A673 (cell line): ENCODE measurements at regions not wholly inside any gene's neighbourhood (a gene's known extent, or its start where the extent isn't known, plus 50 kb on each side); places are given as distances from the start of the nearest gene placed in this dataset.

Experiments
- BruUV-seq: library from RNA; stranded (reverse); fragments of 400-500 nt; replicated peaks from 2 replicates; lab custom pipeline; 2021; lab: Mats Ljungman, UMichigan
- CTCF ChIA-PET: fragments of 300-600 bp; sonication (Branson Sonifier 250); formaldehyde crosslinking; loops from one replicate; lab custom pipeline; 2022; ENCODE audit warnings: antibody characterized with exemption; lab: Charles Lee
- POLR2A ChIA-PET: fragments of 300-600 bp; sonication (Branson Sonifier 250); formaldehyde crosslinking; loops from one replicate; lab custom pipeline; 2022; ENCODE audit warnings: antibody characterized with exemption; ENCODE audit not compliant: low non-redundant PET; lab: Charles Lee
- DNase-seq: peaks from one replicate; pipeline ENCODE4 v3.0.0-alpha.2; 2015; ENCODE audit warnings: low spot score
- H3K27ac ChIP-seq: fragments of 200-600 bp; sonication (generic); 2 replicates; pipeline ENCODE4 v1.5.1; 2016; ENCODE audit warnings: mixed run types, low read depth, mild to moderate bottlenecking, mixed read lengths, antibody characterized with exemption, low read length; ENCODE audit not compliant: poor library complexity, severe bottlenecking
- H3K27me3 ChIP-seq: fragments of 200-600 bp; sonication (generic); replicated peaks from 2 replicates; pipeline ENCODE4 v1.6.1; 2017; ENCODE audit warnings: mixed run types, low read depth, mild to moderate bottlenecking, mixed read lengths, antibody characterized with exemption, low read length; ENCODE audit not compliant: insufficient read depth, poor library complexity
- H3K36me3 ChIP-seq: fragments of 200-600 bp; sonication (generic); 2 replicates; pipeline ENCODE4 v1.6.1; 2016; ENCODE audit warnings: mixed run types, mild to moderate bottlenecking, mixed read lengths, antibody characterized with exemption, low read length; ENCODE audit not compliant: insufficient read depth, poor library complexity, severe bottlenecking
- H3K4me1 ChIP-seq: fragments of 200-600 bp; sonication (generic); 2 replicates; pipeline ENCODE4 v1.6.1; 2017; ENCODE audit warnings: mixed run types, mild to moderate bottlenecking, mixed read lengths, antibody characterized with exemption, low read length; ENCODE audit not compliant: insufficient read depth, poor library complexity, severe bottlenecking
- H3K4me3 ChIP-seq: fragments of 200-600 bp; sonication (generic); 2 replicates; pipeline ENCODE4 v1.5.1; 2016; ENCODE audit warnings: low read depth, mixed run types, mild to moderate bottlenecking, mixed read lengths, low read length; ENCODE audit not compliant: poor library complexity, severe bottlenecking
- H3K9me3 ChIP-seq: fragments of 200-600 bp; sonication (generic); 2 replicates; pipeline ENCODE4 v1.6.1; 2016; ENCODE audit warnings: mixed run types, low read depth, mild to moderate bottlenecking, mixed read lengths, antibody characterized with exemption, low read length; ENCODE audit not compliant: poor library complexity, severe bottlenecking
- CTCF ChIP-seq: fragments of 300-800, 200-600 bp; sonication (generic); conservative IDR thresholded peaks from 2 replicates; pipeline ENCODE4 v1.5.1; 2017; ENCODE audit warnings: low read depth, mild to moderate bottlenecking, antibody characterized with exemption, low read length, moderate library complexity, mixed read lengths
- EZH2 ChIP-seq: fragments of 200-600 bp; sonication (generic); IDR thresholded peaks from 2 replicates; pipeline ENCODE4 v1.6.1; 2017; ENCODE audit warnings: borderline replicate concordance, low read depth, mild to moderate bottlenecking, mixed read lengths, antibody characterized with exemption, low read length; ENCODE audit not compliant: poor library complexity, severe bottlenecking
- intact Hi-C: fragments of 100-400 bp; cut with micrococcal nuclease; formaldehyde crosslinking; loops from one replicate; pipeline ENCODE4 v1.10.0; 2022; ENCODE audit not compliant: unreplicated experiment

GRCh38 chr10:2230478-2230877 is 493.2 kb upstream of the ADARB2 start:
- intact Hi-C loops: no loop called here
- no TSS peak for BruUV-seq
- CTCF ChIA-PET: no interaction called here

GRCh38 chr10:2228320-2228901 is 491.1 kb upstream of the ADARB2 start:
- H3K36me3 ChIP-seq: no peaks in the 10 kb centered on the region
- POLR2A ChIA-PET: interaction anchor here (0.7 kb wide), 1 partner anchor 22 kb away, joined by 36 read pairs; no protein-coding TSS in a partner anchor
- H3K9me3 ChIP-seq: no peaks in the 10 kb centered on the region
- no peaks in the 10 kb centered on the region for H3K4me1 ChIP-seq
- intact Hi-C loops: no loop called here
- TF ChIP-seq EZH2 (no peak), CTCF (no peak)
- H3K4me3 ChIP-seq: no peak overlapping the region
- DNase-seq: no peak
- BruUV-seq: no TSS peak
- H3K27ac ChIP-seq: no peak overlapping the region
- CTCF ChIA-PET: no interaction called here
- H3K27me3 ChIP-seq: peaks cover 39% of the 10 kb centered on the region

More at GRCh38 chr10:2230478-2230877, 493.2 kb upstream of the ADARB2 start:
- H3K4me3 ChIP-seq: no peak overlapping the region
- H3K4me1 ChIP-seq: no peaks in the 10 kb centered on the region
- POLR2A ChIA-PET: no interaction called here
- H3K27me3 ChIP-seq: peaks cover 27% of the 10 kb centered on the region
- no peak for DNase-seq
- H3K36me3 ChIP-seq: no peaks in the 10 kb centered on the region
- H3K9me3 ChIP-seq: no peaks in the 10 kb centered on the region
- TF ChIP-seq CTCF (no peak), EZH2 (no peak)
- no peak overlapping the region for H3K27ac ChIP-seq

GRCh38 chr10:2225609-2226008 is 488.3 kb upstream of the ADARB2 start:
- H3K4me3 ChIP-seq: no peak overlapping the region
- no peak for TF ChIP-seq EZH2
- TF ChIP-seq CTCF: no peak
- H3K27me3 ChIP-seq: peaks cover 67% of the 10 kb centered on the region
- H3K4me1 ChIP-seq: no peaks in the 10 kb centered on the region
- peak; percentile 11 for DNase-seq
- POLR2A ChIA-PET: no interaction called here
- no TSS peak for BruUV-seq
- CTCF ChIA-PET: no interaction called here
- no peaks in the 10 kb centered on the region for H3K36me3 ChIP-seq
- no peaks in the 10 kb centered on the region for H3K9me3 ChIP-seq
- H3K27ac ChIP-seq: no peak overlapping the region
- intact Hi-C loops: no loop called here
